PFSK-1 (cell line): ENCODE measurements at regions not wholly inside any gene's neighbourhood (a gene's known extent, or its start where the extent isn't known, plus 50 kb on each side); places are given as distances from the start of the nearest gene placed in this dataset.

Experiments used
- POLR2AphosphoS5 ChIP-seq: IDR thresholded peaks from 2 replicates; pipeline ENCODE4 v1.6.1; 2012; ENCODE audit warnings: low read depth, mild to moderate bottlenecking, control low read depth, low read length, moderate library complexity
- SIN3A ChIP-seq: IDR thresholded peaks from 2 replicates; pipeline ENCODE4 v1.6.1; 2012; ENCODE audit warnings: mild to moderate bottlenecking, low read length, moderate library complexity, borderline replicate concordance; ENCODE audit not compliant: insufficient read depth
- TAF1 ChIP-seq: IDR thresholded peaks from 2 replicates; pipeline ENCODE4 v1.6.1; 2012; ENCODE audit warnings: low read length, control low read depth, borderline replicate concordance; ENCODE audit not compliant: insufficient read depth
- TF ChIP-seq, protein P1 (sequence below), 2 experiments: IDR thresholded peaks; 2 replicates each; pipeline versions ENCODE4 v1.6.1 to v1.8.0; 2011 to 2012; ENCODE audit warnings: low read depth in 2 of 2, low read length in 2 of 2, control low read depth in 1 of 2, inconsistent platforms in 1 of 2, mild to moderate bottlenecking in 1 of 2, moderate library complexity in 1 of 2; ENCODE audit not compliant: insufficient read depth in 1 of 2

DNA sequence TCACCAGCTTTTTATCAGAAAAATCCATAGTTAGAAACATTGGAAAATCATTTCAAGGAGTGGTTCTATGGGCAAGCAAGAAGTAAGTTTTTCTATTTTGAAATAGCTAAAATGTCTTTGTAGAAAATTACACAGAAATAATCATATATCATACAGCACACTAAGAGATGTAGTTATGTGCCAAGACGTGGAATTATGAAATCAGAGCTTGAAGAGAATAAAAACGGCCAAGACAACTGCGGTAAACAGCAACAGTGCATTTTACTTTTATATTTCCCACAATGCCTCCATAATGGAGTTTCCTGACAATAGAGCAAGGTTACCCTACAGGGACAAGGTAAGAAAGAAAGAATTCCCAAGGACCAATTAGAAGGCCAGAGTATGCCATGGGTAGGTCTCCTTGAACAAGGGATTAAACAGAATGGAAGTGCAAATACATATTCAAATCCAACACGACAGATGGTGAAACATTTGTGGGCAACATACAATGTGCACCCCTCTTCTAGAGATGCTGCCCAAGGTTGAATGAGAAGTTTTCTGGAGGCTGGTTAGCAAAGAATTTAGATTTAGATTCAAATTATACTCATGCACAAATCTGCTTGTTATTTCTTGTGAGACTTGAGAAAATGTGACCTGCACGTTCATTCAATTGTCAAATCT, 76.1 kb upstream of the BTG1 start:
- TF ChIP-seq, protein P1, sequence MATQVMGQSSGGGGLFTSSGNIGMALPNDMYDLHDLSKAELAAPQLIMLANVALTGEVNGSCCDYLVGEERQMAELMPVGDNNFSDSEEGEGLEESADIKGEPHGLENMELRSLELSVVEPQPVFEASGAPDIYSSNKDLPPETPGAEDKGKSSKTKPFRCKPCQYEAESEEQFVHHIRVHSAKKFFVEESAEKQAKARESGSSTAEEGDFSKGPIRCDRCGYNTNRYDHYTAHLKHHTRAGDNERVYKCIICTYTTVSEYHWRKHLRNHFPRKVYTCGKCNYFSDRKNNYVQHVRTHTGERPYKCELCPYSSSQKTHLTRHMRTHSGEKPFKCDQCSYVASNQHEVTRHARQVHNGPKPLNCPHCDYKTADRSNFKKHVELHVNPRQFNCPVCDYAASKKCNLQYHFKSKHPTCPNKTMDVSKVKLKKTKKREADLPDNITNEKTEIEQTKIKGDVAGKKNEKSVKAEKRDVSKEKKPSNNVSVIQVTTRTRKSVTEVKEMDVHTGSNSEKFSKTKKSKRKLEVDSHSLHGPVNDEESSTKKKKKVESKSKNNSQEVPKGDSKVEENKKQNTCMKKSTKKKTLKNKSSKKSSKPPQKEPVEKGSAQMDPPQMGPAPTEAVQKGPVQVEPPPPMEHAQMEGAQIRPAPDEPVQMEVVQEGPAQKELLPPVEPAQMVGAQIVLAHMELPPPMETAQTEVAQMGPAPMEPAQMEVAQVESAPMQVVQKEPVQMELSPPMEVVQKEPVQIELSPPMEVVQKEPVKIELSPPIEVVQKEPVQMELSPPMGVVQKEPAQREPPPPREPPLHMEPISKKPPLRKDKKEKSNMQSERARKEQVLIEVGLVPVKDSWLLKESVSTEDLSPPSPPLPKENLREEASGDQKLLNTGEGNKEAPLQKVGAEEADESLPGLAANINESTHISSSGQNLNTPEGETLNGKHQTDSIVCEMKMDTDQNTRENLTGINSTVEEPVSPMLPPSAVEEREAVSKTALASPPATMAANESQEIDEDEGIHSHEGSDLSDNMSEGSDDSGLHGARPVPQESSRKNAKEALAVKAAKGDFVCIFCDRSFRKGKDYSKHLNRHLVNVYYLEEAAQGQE (IDR thresholded peaks at IDR 0.05; ENCODE audit: insufficient read depth in 1 of 2, low read depth in 2 of 2, low read length in 2 of 2) = no peak
- TF ChIP-seq TAF1 = no peak
- no peak for TF ChIP-seq POLR2AphosphoS5
- TF ChIP-seq SIN3A = no peak
